NCI-H2171 (cell line): ENCODE measurements at regions not wholly inside any gene's neighbourhood (a gene's known extent, or its start where the extent isn't known, plus 50 kb on each side); places are given as distances from the start of the nearest gene placed in this dataset.
"Not testable (repeated sequence)": the region's sequence is repeated elsewhere in the genome, so short reads cannot be mapped to it uniquely, and the experiment has no call there.

Experiments used
- DNase-seq: peaks from one replicate; lab custom pipeline; 2025; lab: John Stamatoyannopoulos, UW

GRCh38 chr15:87477026-87477425 lies 779.5 kb downstream of the NTRK3 start:
- DNase-seq = no peak

- no peak for DNase-seq
Observed at GRCh38 chr15:87470923-87471322, 785.6 kb downstream of the NTRK3 start.

GRCh38 chr15:87463956-87464355 lies 792.6 kb downstream of the NTRK3 start:
- not testable (repeated sequence) for DNase-seq

GRCh38 chr15:87461631-87462030 lies 794.9 kb downstream of the NTRK3 start:
- no peak for DNase-seq

- no peak for DNase-seq
Observed at GRCh38 chr15:87454860-87455259, 801.7 kb downstream of the NTRK3 start.

- DNase-seq = no peak
Observed at GRCh38 chr15:87450314-87450713, 806.2 kb downstream of the NTRK3 start.

- no peak for DNase-seq
Observed at GRCh38 chr15:87439090-87439489, 817.4 kb downstream of the NTRK3 start.

GRCh38 chr15:87433871-87434270 lies 822.7 kb downstream of the NTRK3 start:
- DNase-seq = no peak

GRCh38 chr15:87429754-87430153 lies 826.8 kb downstream of the NTRK3 start:
- DNase-seq = no peak

GRCh38 chr15:87420017-87420416 lies 836.5 kb downstream of the NTRK3 start:
- DNase-seq = no peak

GRCh38 chr15:87419344-87419743 lies 837.2 kb downstream of the NTRK3 start:
- no peak for DNase-seq

GRCh38 chr15:87416591-87417257 lies 839.8 kb downstream of the NTRK3 start:
- no peak for DNase-seq

- DNase-seq = no peak
Observed at GRCh38 chr15:87408902-87409301, 847.6 kb downstream of the NTRK3 start.

- DNase-seq = no peak
Observed at GRCh38 chr15:87403973-87404372, 852.6 kb downstream of the NTRK3 start.

GRCh38 chr15:87401973-87402372 lies 854.6 kb downstream of the NTRK3 start:
- no peak for DNase-seq

- no peak for DNase-seq
Observed at GRCh38 chr15:87394676-87395075, 861.9 kb downstream of the NTRK3 start.

- no peak for DNase-seq
Observed at GRCh38 chr15:87387766-87388165, 868.8 kb downstream of the NTRK3 start.

GRCh38 chr15:87374339-87374738 lies 882.2 kb downstream of the NTRK3 start:
- no peak for DNase-seq

- no peak for DNase-seq
Observed at GRCh38 chr15:87369269-87369668, 887.3 kb downstream of the NTRK3 start.

GRCh38 chr15:87368511-87368910 lies 888.0 kb downstream of the NTRK3 start:
- DNase-seq = no peak

- DNase-seq = no peak
Observed at GRCh38 chr15:87365186-87365585, 891.4 kb downstream of the NTRK3 start.

GRCh38 chr15:87362531-87362930 lies 894.0 kb downstream of the NTRK3 start:
- no peak for DNase-seq

- DNase-seq = no peak
Observed at GRCh38 chr15:87357637-87358313, 898.8 kb downstream of the NTRK3 start.

GRCh38 chr15:87355946-87356345 lies 900.6 kb downstream of the NTRK3 start:
- DNase-seq = no peak
